WTC11 (cell line): ENCODE measurements at regions not wholly inside any gene's neighbourhood (a gene's known extent, or its start where the extent isn't known, plus 50 kb on each side); places are given as distances from the start of the nearest gene placed in this dataset.

Experiments used
- ATAC-seq: fragments of 200-7000 bp; cut with Tn5 transposase; 2 replicates; pipeline ENCODE4 v1.10.0; 2021; ENCODE audit warnings: mild to moderate bottlenecking, moderate library complexity
- CTCF ChIA-PET: fragments of 300-600 bp; sonication (Branson Sonifier 250); formaldehyde crosslinking; loops from one replicate; lab custom pipeline; 2021; ENCODE audit warnings: antibody characterized with exemption; lab: Charles Lee
- POLR2A ChIA-PET: fragments of 350-600 bp; sonication (Branson Sonifier 250); formaldehyde crosslinking; loops from one replicate; lab custom pipeline; 2021; ENCODE audit warnings: antibody characterized with exemption; lab: Charles Lee
- DNase-seq: peaks from one replicate; pipeline ENCODE4 v3.0.0; 2021; ENCODE audit warnings: low spot score
- H3K27ac Mint-ChIP-seq: 2 replicates; pipeline ENCODE4 v1.8.0; 2021; ENCODE audit warnings: mixed read lengths
- H3K27me3 Mint-ChIP-seq: 2 replicates; pipeline ENCODE4 v1.8.0; 2021; ENCODE audit warnings: low read depth, mild to moderate bottlenecking, moderate library complexity, mixed read lengths
- H3K36me3 Mint-ChIP-seq: 2 replicates; pipeline ENCODE4 v1.8.0; 2021; ENCODE audit warnings: mixed read lengths
- H3K4me1 Mint-ChIP-seq: 2 replicates; pipeline ENCODE4 v1.8.0; 2022; ENCODE audit warnings: mixed read lengths
- H3K4me3 Mint-ChIP-seq: 2 replicates; pipeline ENCODE4 v1.8.0; 2021; ENCODE audit warnings: mild to moderate bottlenecking, moderate library complexity, mixed read lengths
- H3K9me3 Mint-ChIP-seq: 2 replicates; pipeline ENCODE4 v1.8.0; 2021; ENCODE audit warnings: mixed read lengths
- AR ChIP-seq: fragments of 250-450 bp; sonication (Bioruptor Pico); IDR thresholded peaks from 2 replicates; pipeline ENCODE4 v1.9.0; 2021; ENCODE audit warnings: mild to moderate bottlenecking
- CREB1 ChIP-seq: sonication (generic); formaldehyde crosslinking; IDR thresholded peaks from 2 replicates; pipeline ENCODE4 v1.8.0; 2023; ENCODE audit warnings: mild to moderate bottlenecking, missing genetic modification reagents
- CREM ChIP-seq: sonication (generic); formaldehyde crosslinking; IDR thresholded peaks from 2 replicates; pipeline ENCODE4 v1.8.1; 2022; ENCODE audit warnings: mild to moderate bottlenecking, missing genetic modification reagents, moderate library complexity
- E2F5 ChIP-seq: sonication (generic); formaldehyde crosslinking; IDR thresholded peaks from 2 replicates; pipeline ENCODE4 v1.8.1; 2022; ENCODE audit warnings: mild to moderate bottlenecking, moderate library complexity, missing genetic modification reagents
- EMX1 ChIP-seq: fragments of 250-450 bp; sonication (Bioruptor Pico); IDR thresholded peaks from 2 replicates; pipeline ENCODE4 v1.8.0; 2021; ENCODE audit warnings: mild to moderate bottlenecking
- ERG ChIP-seq: fragments of 250-450 bp; sonication (Bioruptor Pico); IDR thresholded peaks from 2 replicates; pipeline ENCODE4 v1.8.0; 2021; ENCODE audit warnings: mild to moderate bottlenecking
- GABPB1 ChIP-seq: sonication (generic); formaldehyde crosslinking; IDR thresholded peaks from 2 replicates; pipeline ENCODE4 v1.8.1; 2023; ENCODE audit warnings: mild to moderate bottlenecking, missing genetic modification reagents
- JAZF1 ChIP-seq: fragments of 250-450 bp; sonication (Bioruptor Pico); IDR thresholded peaks from 2 replicates; pipeline ENCODE4 v1.9.0; 2021; ENCODE audit warnings: moderate library complexity, mild to moderate bottlenecking, inconsistent platforms
- JUN ChIP-seq: sonication (generic); formaldehyde crosslinking; IDR thresholded peaks from 2 replicates; pipeline ENCODE4 v1.8.0; 2023; ENCODE audit warnings: mild to moderate bottlenecking, missing genetic modification reagents
- NR2C2 ChIP-seq: sonication (generic); formaldehyde crosslinking; IDR thresholded peaks from 2 replicates; pipeline ENCODE4 v1.8.0; 2022; ENCODE audit warnings: mild to moderate bottlenecking, missing genetic modification reagents
- OVOL2 ChIP-seq: fragments of 250-450 bp; sonication (Bioruptor Pico); IDR thresholded peaks from 2 replicates; pipeline ENCODE4 v1.9.0; 2021; ENCODE audit warnings: mild to moderate bottlenecking, borderline replicate concordance
- SOX15 ChIP-seq: fragments of 250-450 bp; sonication (Bioruptor Pico); IDR thresholded peaks from 2 replicates; pipeline ENCODE4 v1.9.0; 2021; ENCODE audit warnings: mild to moderate bottlenecking
- SP1 ChIP-seq: sonication (generic); formaldehyde crosslinking; conservative IDR thresholded peaks from 2 replicates; pipeline ENCODE4 v1.8.1; 2022; ENCODE audit warnings: missing genetic modification reagents
- TP53 ChIP-seq: sonication (generic); formaldehyde crosslinking; IDR thresholded peaks from 2 replicates; pipeline ENCODE4 v1.8.1; 2023; ENCODE audit warnings: mild to moderate bottlenecking, missing genetic modification reagents
- ZNF121 ChIP-seq: sonication (generic); formaldehyde crosslinking; IDR thresholded peaks from 2 replicates; pipeline ENCODE4 v1.8.0; 2023; ENCODE audit warnings: missing genetic modification reagents
- ZNF263 ChIP-seq: sonication (generic); formaldehyde crosslinking; IDR thresholded peaks from 2 replicates; pipeline ENCODE4 v1.8.1; 2022; ENCODE audit warnings: low read depth, mild to moderate bottlenecking, moderate library complexity, missing genetic modification reagents
- ZNF281 ChIP-seq: sonication (generic); formaldehyde crosslinking; IDR thresholded peaks from 2 replicates; pipeline ENCODE4 v1.8.0; 2023; ENCODE audit warnings: mild to moderate bottlenecking, missing genetic modification reagents
- ZNF423 ChIP-seq: fragments of 250-450 bp; sonication (Bioruptor Pico); IDR thresholded peaks from 2 replicates; pipeline ENCODE4 v2.1.2; 2022; ENCODE audit warnings: mild to moderate bottlenecking, moderate library complexity
- ZNF512 ChIP-seq: sonication (generic); formaldehyde crosslinking; IDR thresholded peaks from 2 replicates; pipeline ENCODE4 v1.8.1; 2022; ENCODE audit warnings: missing genetic modification reagents, borderline replicate concordance

- TF ChIP-seq AR (CRISPR knock-in tag) (no peak), ZNF512 (CRISPR knock-in tag) (no peak), OVOL2 (CRISPR knock-in tag) (no peak), TP53 (CRISPR knock-in tag) (no peak), ZNF423 (CRISPR knock-in tag) (no peak), ZNF121 (CRISPR knock-in tag) (no peak), ERG (CRISPR knock-in tag) (no peak)
Observed at GRCh38 chr5:113813466-113813865, 300.0 kb downstream of the YTHDC2 start (continued).

- Mint-ChIP-seq H3K36me3 (no peaks in the 10 kb centered on the region), H3K4me1 (no peaks in the 10 kb centered on the region), H3K4me3 (no peak overlapping the region), H3K27ac (no peak overlapping the region), H3K27me3 (no peaks in the 10 kb centered on the region), H3K9me3 (peaks cover 8% of the 10 kb centered on the region; the same call in 1 of the 2 replicates)
- ChIA-PET POLR2A (no interaction called here), CTCF (no interaction called here)
- ATAC-seq (no peak), DNase-seq (no peak)
- TF ChIP-seq JAZF1 (CRISPR knock-in tag), result no peak
- no peak for TF ChIP-seq SP1 (CRISPR knock-in tag)
- no peak for TF ChIP-seq JUN
- TF ChIP-seq CREM (CRISPR knock-in tag), result no peak
- TF ChIP-seq CREB1 (CRISPR knock-in tag), result no peak
- TF ChIP-seq EMX1 (CRISPR knock-in tag), result no peak
- no peak for TF ChIP-seq SOX15 (CRISPR knock-in tag)
- TF ChIP-seq GABPB1, result no peak
- no peak for TF ChIP-seq NR2C2 (CRISPR knock-in tag)
- TF ChIP-seq OVOL2 (CRISPR knock-in tag), result no peak
- TF ChIP-seq ZNF281, result no peak
- no peak for TF ChIP-seq ZNF263 (CRISPR knock-in tag)
- TF ChIP-seq E2F5 (CRISPR knock-in tag), result no peak
Observed at GRCh38 chr5:113817683-113818082, 304.2 kb downstream of the YTHDC2 start.
